HG02852 (cell line): ENCODE measurements at regions not wholly inside any gene's neighbourhood (a gene's known extent, or its start where the extent isn't known, plus 50 kb on each side); places are given as distances from the start of the nearest gene placed in this dataset.
"Not testable (repeated sequence)": the region's sequence is repeated elsewhere in the genome, so short reads cannot be mapped to it uniquely, and the experiment has no call there.

Experiments used
- ATAC-seq: cut with Tn5 transposase; IDR thresholded peaks from one replicate; pipeline ENCODE4 v1.9.1; 2021; ENCODE audit warnings: mild to moderate bottlenecking, moderate library complexity; ENCODE audit not compliant: unreplicated experiment

DNA sequence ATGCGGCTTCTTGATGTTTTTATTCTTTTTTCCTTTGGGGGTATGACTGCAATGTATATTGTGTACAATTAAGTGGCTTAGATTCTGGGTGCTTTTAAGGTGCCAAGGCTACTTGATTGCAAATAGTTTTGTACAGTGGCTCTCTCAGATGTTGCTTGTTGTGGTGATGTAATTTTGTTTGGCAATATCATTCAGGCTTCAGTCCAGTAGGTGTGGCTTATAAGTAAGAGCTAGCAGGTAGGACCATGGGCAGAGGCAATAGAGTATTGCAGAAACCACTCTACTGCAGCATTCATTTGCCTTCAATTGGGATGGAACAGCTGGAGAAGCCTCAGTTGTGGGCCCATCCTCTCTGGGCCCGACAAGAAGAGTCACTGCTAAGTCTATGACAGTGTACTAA, 407.9 kb upstream of the MAN1A1 start:
- no peak for ATAC-seq

- ATAC-seq = no peak
These were observed 399.8 kb upstream of the MAN1A1 start for GRCh38 chr6:119749335-119749734.

DNA sequence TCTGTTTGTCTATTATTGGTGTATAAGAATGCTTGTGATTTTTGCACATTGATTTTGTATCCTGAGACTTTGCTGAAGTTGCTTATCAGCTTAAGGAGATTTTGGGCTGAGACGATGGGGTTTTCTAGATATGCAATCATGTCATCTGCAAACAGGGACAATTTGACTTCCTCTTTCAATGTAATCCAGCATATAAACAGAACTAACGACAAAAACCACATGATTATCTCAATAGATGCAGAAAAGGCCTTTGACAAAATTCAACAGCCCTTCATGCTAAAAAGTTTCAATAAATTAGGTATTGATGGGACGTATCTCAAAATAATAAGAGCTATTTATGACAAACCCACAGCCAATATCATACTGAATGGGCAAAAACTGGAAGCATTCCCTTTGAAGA, 399.0 kb upstream of the MAN1A1 start:
- not testable (repeated sequence) for ATAC-seq

DNA sequence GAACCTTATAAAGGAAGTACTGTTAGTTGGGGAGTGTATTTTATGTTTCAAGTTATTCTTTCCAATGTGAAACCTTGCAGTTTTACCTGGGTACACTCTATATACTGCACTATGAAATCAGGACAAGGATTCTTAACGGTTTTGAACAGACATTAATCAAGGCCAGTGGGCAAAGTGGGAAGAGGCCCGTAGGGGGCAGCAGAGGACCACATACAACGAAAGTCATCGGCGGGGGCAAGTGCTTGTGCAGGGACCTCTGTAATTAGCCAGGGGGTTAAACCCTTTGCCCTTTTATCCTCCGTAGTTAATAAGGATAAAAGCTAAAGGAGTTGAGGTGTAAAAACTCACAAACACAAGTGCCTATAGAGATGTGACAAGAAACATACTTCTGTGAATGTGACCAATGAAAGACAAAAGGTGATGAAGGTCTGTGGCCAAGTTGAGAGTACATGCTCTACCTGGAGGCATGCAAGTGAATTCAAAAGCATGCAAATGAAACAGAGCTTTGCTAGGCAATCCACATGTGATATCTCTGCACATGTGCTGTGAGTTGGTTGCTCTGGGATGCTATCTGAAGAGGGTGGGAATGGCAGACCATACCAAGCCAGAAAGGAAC, 392.7 kb upstream of the MAN1A1 start:
- ATAC-seq = peak; percentile 88

DNA sequence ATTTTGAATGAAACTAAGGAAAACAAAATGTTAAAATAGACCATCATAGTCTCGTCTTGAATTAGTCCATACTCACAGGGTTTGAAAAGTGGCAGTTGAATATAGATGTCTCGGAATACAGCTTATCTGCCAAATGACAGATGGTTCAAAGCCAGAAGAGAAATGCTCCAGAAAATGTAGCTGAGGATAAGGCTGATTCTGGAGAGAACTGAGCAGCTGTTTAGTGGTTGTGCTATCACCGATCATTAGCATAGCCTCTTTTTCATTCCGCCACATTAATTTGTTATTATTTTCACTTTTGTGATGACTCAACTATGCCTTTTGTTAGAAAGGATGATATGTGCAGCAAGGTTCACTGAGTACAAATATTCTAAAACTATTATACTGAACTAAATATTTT, 390.2 kb upstream of the MAN1A1 start:
- no peak for ATAC-seq

DNA sequence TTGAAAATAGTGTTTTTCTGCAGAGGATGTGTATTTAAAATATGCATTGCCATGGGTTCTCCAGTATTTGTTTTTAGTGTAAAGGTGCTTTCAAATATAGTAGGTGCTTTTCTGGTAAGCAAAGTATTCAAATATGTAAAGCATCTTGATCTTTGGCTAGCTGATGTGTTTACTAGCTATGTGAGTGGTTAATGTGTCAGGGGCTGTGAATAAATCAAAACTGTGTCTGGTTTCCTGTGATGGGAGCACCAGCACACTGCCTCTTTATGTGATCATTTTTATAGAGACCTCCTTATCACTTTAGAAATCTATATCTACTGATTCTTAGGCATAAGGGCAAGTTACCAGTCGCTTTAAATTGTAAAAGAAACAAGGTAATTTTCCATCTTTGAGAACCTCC, 388.9 kb upstream of the MAN1A1 start:
- ATAC-seq = no peak

DNA sequence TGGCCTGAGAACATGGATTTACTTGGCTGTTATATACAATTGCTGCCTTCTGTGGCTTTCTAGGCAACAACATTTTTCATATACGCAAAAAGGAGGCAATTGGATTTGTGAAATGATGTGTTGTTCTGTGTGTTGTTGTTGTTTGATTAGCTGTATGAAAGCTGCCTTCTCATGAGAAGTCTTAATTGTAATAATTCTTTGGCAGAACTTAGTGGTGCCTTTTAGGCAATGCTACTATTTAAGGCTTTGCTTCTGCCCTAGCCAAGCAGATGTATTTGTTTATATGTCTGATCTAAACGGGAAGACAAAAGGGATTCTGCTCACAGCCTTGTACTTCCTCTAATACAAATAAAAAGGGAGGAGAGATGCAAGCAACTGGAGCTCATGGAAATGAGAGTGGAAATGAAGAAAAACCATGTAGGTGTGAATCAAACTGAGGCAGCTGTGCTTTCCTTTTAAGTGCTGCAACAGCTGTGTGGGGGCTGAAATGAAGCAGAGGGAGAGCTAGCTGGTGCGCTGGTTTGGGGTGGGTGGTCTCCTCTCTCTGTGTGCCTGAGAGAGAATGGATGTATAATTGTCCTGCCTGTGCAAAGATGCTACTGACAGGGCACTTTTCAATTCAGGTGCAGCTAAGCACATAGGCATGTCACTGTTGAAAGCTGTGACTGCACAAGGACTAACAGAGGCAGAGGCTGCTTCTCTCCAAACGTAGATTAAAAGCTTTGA, 386.9 kb upstream of the MAN1A1 start:
- ATAC-seq = no peak

GRCh38 chr6:119735530-119735929, 386.0 kb upstream of the MAN1A1 start:
- no peak for ATAC-seq

DNA sequence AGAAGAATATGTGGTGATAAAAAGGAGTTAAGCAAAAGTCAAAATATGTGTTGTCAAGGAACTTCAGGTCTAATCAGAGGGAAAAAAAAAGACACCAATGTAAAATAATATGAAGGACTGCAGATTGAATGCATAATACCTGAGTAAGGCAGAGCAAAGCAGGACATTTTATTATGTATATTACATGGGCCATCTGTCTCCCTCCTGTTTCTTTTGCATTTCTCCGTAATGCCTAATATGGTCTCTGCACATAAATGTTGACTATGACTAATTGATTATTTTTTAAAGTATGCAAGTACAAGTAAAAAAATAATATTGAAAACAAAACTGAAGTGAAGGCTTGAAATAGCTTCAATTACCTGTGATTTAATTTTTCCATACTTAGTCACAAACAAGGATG, 384.7 kb upstream of the MAN1A1 start:
- ATAC-seq = no peak

- ATAC-seq = peak; percentile 76
These were observed 379.4 kb upstream of the MAN1A1 start for GRCh38 chr6:119728935-119729334.

- ATAC-seq = no peak
These were observed 378.7 kb upstream of the MAN1A1 start for GRCh38 chr6:119728220-119728750.

GRCh38 chr6:119727504-119728219, 378.1 kb upstream of the MAN1A1 start:
- no peak for ATAC-seq

GRCh38 chr6:119726912-119727311, 377.4 kb upstream of the MAN1A1 start:
- ATAC-seq = not testable (repeated sequence)

DNA sequence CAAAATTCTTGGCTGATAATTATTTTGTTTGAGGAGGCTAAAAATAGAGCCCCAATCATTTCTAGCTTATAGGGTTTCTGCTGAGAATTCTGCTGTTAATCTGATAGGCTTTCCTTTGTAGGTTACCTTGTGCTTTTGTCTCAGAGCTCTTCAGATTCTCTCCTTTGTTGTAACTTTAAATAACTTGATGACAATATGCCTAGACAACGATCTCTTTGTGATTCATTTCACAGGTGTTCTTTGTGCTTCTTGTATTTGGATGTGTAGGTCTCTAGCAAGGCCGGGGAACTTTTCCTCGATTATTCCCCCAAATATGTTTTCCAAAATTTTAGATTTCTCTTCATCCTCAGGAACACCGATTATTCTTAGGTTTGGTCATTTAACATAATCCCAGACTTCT, 376.5 kb upstream of the MAN1A1 start:
- ATAC-seq = no peak

GRCh38 chr6:119720160-119720559, 370.6 kb upstream of the MAN1A1 start:
- ATAC-seq = no peak

GRCh38 chr6:119717942-119718341, 368.4 kb upstream of the MAN1A1 start:
- no peak for ATAC-seq

- ATAC-seq = no peak
These were observed 367.2 kb upstream of the MAN1A1 start for GRCh38 chr6:119716668-119717270.

- ATAC-seq = no peak
These were observed 364.3 kb upstream of the MAN1A1 start for GRCh38 chr6:119713903-119714302.

DNA sequence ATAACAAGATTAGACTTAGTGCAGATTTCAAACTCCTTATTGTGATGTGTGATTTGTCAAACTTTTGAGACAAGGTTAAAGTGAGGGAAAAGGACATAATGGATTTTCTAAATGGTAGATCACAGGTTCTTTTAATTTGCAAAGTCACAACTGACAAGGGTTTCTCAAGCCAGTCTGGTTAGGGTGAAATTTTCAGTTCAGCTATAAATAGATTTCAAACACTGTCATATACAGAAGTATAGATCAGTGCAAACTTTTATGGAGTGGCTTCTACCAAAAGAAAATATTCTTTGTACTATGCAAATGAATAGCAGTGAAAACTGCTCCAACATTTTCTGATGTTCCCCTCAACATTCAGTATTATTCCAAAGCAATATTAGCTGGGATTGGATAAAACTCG, 337.1 kb upstream of the MAN1A1 start:
- no peak for ATAC-seq

DNA sequence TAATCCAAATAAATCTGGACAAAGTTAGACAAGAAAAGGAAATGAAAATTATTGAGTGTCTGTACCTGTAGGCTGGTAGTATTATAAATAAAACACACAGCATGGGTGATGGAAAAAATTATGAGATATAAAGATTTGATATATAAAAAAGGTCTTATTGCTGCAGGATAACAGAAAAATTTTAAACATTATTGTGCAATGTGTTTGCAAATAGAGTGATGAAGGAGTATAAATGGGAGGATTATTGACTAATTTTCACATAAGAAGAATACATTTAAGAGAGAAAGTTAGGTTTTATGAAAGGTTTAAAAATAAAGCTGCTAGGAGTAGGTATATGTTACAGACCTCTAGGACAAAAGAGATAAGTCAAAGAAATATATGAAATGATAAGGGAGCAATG, 336.7 kb upstream of the MAN1A1 start:
- ATAC-seq = no peak

DNA sequence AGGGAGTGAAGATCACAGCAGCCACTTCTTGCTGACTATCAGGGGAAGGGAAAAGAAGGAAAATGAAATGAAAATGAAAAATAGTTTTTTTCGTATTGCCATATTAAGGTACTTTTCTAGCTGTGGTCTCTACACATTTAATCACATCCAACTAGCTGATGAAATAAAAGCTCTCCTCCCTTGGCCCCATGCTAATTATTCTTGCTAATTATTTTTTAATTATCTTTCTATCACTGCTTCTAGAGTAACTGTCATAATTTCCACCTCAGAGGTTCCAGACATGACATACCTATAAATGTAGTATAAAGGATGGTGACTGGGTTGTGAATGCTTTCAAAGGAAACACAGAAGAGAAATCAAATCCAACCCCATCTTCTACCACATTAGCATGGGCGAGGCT, 334.1 kb upstream of the MAN1A1 start:
- no peak for ATAC-seq
